Keratinocyte (primary cell): ENCODE measurements at regions not wholly inside any gene's neighbourhood (a gene's known extent, or its start where the extent isn't known, plus 50 kb on each side); places are given as distances from the start of the nearest gene placed in this dataset.

ENCODE experiments used
- DNase-seq: peaks from one replicate; pipeline ENCODE4 v3.0.0-alpha.2; 2011; ENCODE audit warnings: low read depth, missing footprints, low spot score
- FAIRE-seq: peaks from 2 replicates; lab custom pipeline; 2011; peaks lifted over from hg19 to GRCh38; lab: Jason Lieb, UNC
- H2AFZ ChIP-seq: 2 replicates; pipeline ENCODE4 v1.6.0; 2012; ENCODE audit warnings: low read length, control low read depth, inconsistent platforms; ENCODE audit not compliant: control insufficient read depth
- H3K27ac ChIP-seq: 2 replicates; pipeline ENCODE4 v1.5.1; 2011; ENCODE audit warnings: low read length; ENCODE audit not compliant: control insufficient read depth, insufficient read depth
- H3K27me3 ChIP-seq: 3 replicates; pipeline ENCODE4 v1.6.0; 2011; ENCODE audit warnings: low read length; ENCODE audit not compliant: control insufficient read depth, insufficient read depth; ENCODE audit errors: extremely low read depth
- H3K36me3 ChIP-seq, 2 experiments: 2 replicates in 1 of 2; 3 replicates in 1 of 2; pipeline ENCODE4 v1.5.1; 2011; ENCODE audit warnings: low read length in 2 of 2, mild to moderate bottlenecking in 1 of 2; ENCODE audit not compliant: control insufficient read depth in 2 of 2, insufficient read depth in 2 of 2; ENCODE audit errors: extremely low read depth in 1 of 2
- H3K4me1 ChIP-seq: 3 replicates; pipeline ENCODE4 v1.5.1; 2011; ENCODE audit warnings: low read length; ENCODE audit not compliant: control insufficient read depth, insufficient read depth; ENCODE audit errors: extremely low read depth
- H3K4me2 ChIP-seq: 3 replicates; pipeline ENCODE4 v1.6.0; 2011; ENCODE audit warnings: low read depth, low read length; ENCODE audit not compliant: control insufficient read depth, insufficient read depth; ENCODE audit errors: extremely low read depth
- H3K4me3 ChIP-seq, 3 experiments: fragments of 200-600 bp in 1 of 3; sonication (generic) in 1 of 3; 2 replicates in 2 of 3; 3 replicates in 1 of 3; pipeline ENCODE4 v1.5.1; 2011 to 2016; ENCODE audit warnings: low read length in 3 of 3, mild to moderate bottlenecking in 3 of 3, control low read depth in 2 of 3, inconsistent platforms in 1 of 3, low read depth in 1 of 3, mixed read lengths in 1 of 3, mixed run types in 1 of 3, moderate library complexity in 1 of 3; ENCODE audit not compliant: control insufficient read depth in 2 of 3, insufficient read depth in 2 of 3; ENCODE audit errors: extremely low read depth in 1 of 3
- H3K79me2 ChIP-seq: 2 replicates; pipeline ENCODE4 v1.6.0; 2012; ENCODE audit warnings: low read length; ENCODE audit not compliant: control insufficient read depth, insufficient read depth
- H3K9ac ChIP-seq: 3 replicates; pipeline ENCODE4 v1.6.0; 2011; ENCODE audit warnings: low read length; ENCODE audit not compliant: control insufficient read depth, insufficient read depth; ENCODE audit errors: extremely low read depth
- H3K9me1 ChIP-seq: 3 replicates; pipeline ENCODE4 v1.6.0; 2011; ENCODE audit warnings: low read length; ENCODE audit not compliant: control insufficient read depth, insufficient read depth; ENCODE audit errors: extremely low read depth
- H3K9me3 ChIP-seq: 2 replicates; pipeline ENCODE4 v1.5.1; 2012; ENCODE audit warnings: low read depth, low read length; ENCODE audit not compliant: control insufficient read depth
- H4K20me1 ChIP-seq: 3 replicates; pipeline ENCODE4 v1.6.0; 2011; ENCODE audit warnings: low read length; ENCODE audit not compliant: control insufficient read depth, insufficient read depth; ENCODE audit errors: extremely low read depth
- EZH2 ChIP-seq: IDR thresholded peaks from one replicate; pipeline ENCODE4 v1.6.1; 2012; ENCODE audit warnings: inconsistent platforms, mild to moderate bottlenecking, low read length, moderate library complexity
- dilution Hi-C: fragments of 300-500 bp; cut with MboI; formaldehyde crosslinking; loops from one replicate; pipeline ENCODE4 v1.7.0; 2020; ENCODE audit warnings: low sequenced_read_pairs; ENCODE audit not compliant: extremely low pct_ligation_motif_present
- TF ChIP-seq, protein P1 (sequence below), 3 experiments: IDR thresholded peaks in 1 of 3; conservative IDR thresholded peaks in 1 of 3; optimal IDR thresholded peaks in 1 of 3; 2 replicates in 2 of 3; 3 replicates in 1 of 3; pipeline versions ENCODE3 to v1.5.1; 2011; ENCODE audit warnings: low read length in 3 of 3, mild to moderate bottlenecking in 3 of 3, moderate library complexity in 2 of 3, control low read depth in 1 of 3, inconsistent platforms in 1 of 3; ENCODE audit not compliant: insufficient read depth in 2 of 3; ENCODE audit errors: extremely low read depth in 1 of 3

DNA sequence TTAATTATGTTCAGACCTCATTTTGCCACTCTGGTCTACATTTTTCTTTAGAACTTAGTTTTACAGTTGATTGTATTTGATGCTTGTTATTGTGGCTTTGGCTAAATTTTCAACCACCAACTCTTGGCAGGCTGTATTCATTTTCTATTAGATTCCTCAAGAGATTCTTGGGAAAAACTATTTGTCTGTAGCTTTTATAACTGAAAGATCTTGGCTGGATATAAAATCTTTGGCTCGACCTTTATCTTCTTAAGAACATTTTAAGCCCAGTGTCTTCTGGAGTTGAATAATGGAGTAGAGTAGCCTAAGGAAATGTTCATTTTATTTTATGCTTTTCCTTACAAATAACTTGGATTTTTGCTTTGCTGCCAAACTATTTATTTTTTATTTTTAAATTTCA is 848.5 kb downstream of the PCDH17 start:
- H2AFZ ChIP-seq = no peak overlapping the region
- H3K36me3 ChIP-seq = no peaks in the 10 kb centered on the region
- DNase-seq (no peak), FAIRE-seq (no peak)
- no peak overlapping the region for H3K27ac ChIP-seq
- no peak overlapping the region for H3K9ac ChIP-seq
- H3K9me3 ChIP-seq = no peaks in the 10 kb centered on the region
- no peak overlapping the region for H3K4me2 ChIP-seq
- H3K9me1 ChIP-seq = no peaks in the 10 kb centered on the region
- no peak for TF ChIP-seq EZH2
- TF ChIP-seq, protein P1, sequence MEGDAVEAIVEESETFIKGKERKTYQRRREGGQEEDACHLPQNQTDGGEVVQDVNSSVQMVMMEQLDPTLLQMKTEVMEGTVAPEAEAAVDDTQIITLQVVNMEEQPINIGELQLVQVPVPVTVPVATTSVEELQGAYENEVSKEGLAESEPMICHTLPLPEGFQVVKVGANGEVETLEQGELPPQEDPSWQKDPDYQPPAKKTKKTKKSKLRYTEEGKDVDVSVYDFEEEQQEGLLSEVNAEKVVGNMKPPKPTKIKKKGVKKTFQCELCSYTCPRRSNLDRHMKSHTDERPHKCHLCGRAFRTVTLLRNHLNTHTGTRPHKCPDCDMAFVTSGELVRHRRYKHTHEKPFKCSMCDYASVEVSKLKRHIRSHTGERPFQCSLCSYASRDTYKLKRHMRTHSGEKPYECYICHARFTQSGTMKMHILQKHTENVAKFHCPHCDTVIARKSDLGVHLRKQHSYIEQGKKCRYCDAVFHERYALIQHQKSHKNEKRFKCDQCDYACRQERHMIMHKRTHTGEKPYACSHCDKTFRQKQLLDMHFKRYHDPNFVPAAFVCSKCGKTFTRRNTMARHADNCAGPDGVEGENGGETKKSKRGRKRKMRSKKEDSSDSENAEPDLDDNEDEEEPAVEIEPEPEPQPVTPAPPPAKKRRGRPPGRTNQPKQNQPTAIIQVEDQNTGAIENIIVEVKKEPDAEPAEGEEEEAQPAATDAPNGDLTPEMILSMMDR (optimal IDR thresholded peaks at IDR 0.05 in 1 of 3, IDR thresholded peaks at IDR 0.05 in 1 of 3, conservative IDR thresholded peaks at IDR 0.05 in 1 of 3; ENCODE audit: extremely low read depth in 1 of 3, insufficient read depth in 2 of 3, low read length in 3 of 3) = no peak
- dilution Hi-C loops = no loop called here
- no peak overlapping the region for H3K4me3 ChIP-seq
- no peaks in the 10 kb centered on the region for H4K20me1 ChIP-seq
- no peaks in the 10 kb centered on the region for H3K79me2 ChIP-seq
- H3K4me1 ChIP-seq = no peaks in the 10 kb centered on the region
- no peaks in the 10 kb centered on the region for H3K27me3 ChIP-seq

DNA sequence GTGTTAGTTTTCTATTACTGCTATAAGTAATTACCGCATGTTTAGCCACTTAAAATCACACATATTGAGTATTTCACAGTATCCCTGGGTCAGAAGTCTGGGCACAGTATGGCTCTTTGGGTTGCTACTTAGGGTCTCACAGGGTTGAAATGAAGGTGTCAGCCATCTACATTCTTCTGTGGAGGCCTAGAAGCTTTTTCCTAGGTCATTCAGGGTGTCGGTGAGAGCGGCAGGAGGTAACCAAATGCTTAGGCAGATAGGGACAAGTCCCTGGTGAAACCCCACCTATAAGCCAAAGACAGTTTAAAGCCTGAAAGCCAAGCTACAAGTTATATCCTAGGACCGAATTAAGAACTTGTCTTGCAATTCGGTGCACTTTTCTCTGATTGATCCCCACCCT is 856.7 kb downstream of the PCDH17 start:
- Histone ChIP-seq H3K9me3 (no peaks in the 10 kb centered on the region), H3K9ac (no peak overlapping the region), H3K9me1 (no peaks in the 10 kb centered on the region), H3K36me3 (no peaks in the 10 kb centered on the region), H3K79me2 (no peaks in the 10 kb centered on the region), H3K27ac (no peak overlapping the region), H3K4me3 (no peak overlapping the region), H3K4me2 (no peak overlapping the region), H3K27me3 (no peaks in the 10 kb centered on the region), H4K20me1 (no peaks in the 10 kb centered on the region), H3K4me1 (no peaks in the 10 kb centered on the region), H2AFZ (no peak overlapping the region)
- no peak for TF ChIP-seq EZH2
- TF ChIP-seq, protein P1 (optimal IDR thresholded peaks at IDR 0.05 in 1 of 3, IDR thresholded peaks at IDR 0.05 in 1 of 3, conservative IDR thresholded peaks at IDR 0.05 in 1 of 3; ENCODE audit: extremely low read depth in 1 of 3, insufficient read depth in 2 of 3, low read length in 3 of 3) = no peak
- no peak for FAIRE-seq
- no peak for DNase-seq
- dilution Hi-C loops = no loop called here
